ENCODE measurements at regions not wholly inside any gene's neighbourhood (a gene's known extent, or its start where the extent isn't known, plus 50 kb on each side); places are given as distances from the start of the nearest gene placed in this dataset.

DNA sequence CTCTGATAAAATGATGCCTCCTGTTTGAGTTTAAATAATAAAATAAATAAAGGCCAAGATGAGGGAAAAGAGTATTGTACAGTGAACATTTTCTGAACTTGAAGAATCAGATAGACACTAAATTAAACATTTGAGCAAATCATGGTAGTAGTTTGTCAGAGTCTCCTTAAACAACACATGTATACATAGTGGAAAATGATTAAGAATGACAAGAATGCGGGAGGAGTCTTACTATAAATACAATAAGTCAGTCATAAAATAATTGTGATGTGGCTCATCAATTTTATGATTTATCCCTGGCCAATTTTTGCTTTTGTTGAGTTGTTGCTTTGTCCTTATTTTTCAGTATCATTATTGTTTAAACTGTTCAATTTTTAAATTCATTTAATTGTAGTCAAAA lies 158.0 kb upstream of the TMC3 start:
- H3K4me3 Mint-ChIP-seq: no peak overlapping the region
- DNase-seq: no peak
- Histone ChIP-seq H3K36me3 (ENCODE audit: control insufficient read depth, insufficient read depth, low read length) (no peaks in the 10 kb centered on the region), H3K9ac (ENCODE audit: extremely low read depth, low read length, poor library complexity, severe bottlenecking) (no peak overlapping the region), H3K27me3 (ENCODE audit: control insufficient read depth, insufficient read depth, low read length, poor library complexity, severe bottlenecking) (no peaks in the 10 kb centered on the region), H3K9me3 (ENCODE audit: control insufficient read depth, low read length) (no peaks in the 10 kb centered on the region), H3K4me1 (ENCODE audit: control insufficient read depth, insufficient read depth, low read length) (peaks cover 12% of the 10 kb centered on the region), H3K27ac (ENCODE audit: low read depth, low read length) (no peak overlapping the region), H3K4me3 (ENCODE audit: low read length) (no peak overlapping the region)
- no peaks in the 10 kb centered on the region for H3K9me3 Mint-ChIP-seq
- H3K36me3 Mint-ChIP-seq (ENCODE audit: low read depth): no peaks in the 10 kb centered on the region
- H3K27me3 Mint-ChIP-seq (ENCODE audit: insufficient read depth): no peaks in the 10 kb centered on the region
- H3K27ac Mint-ChIP-seq: no peak overlapping the region
- WGBS, 2 experiments (ENCODE audit: insufficient coverage in 1 of 2, insufficient read length in 1 of 2): no CpG with 5 or more reads among the region's 1 CpG
- no peak for TF ChIP-seq CTCF (conservative IDR thresholded peaks at IDR 0.05)
- H3K4me1 Mint-ChIP-seq: peaks cover 22% of the 10 kb centered on the region

DNA sequence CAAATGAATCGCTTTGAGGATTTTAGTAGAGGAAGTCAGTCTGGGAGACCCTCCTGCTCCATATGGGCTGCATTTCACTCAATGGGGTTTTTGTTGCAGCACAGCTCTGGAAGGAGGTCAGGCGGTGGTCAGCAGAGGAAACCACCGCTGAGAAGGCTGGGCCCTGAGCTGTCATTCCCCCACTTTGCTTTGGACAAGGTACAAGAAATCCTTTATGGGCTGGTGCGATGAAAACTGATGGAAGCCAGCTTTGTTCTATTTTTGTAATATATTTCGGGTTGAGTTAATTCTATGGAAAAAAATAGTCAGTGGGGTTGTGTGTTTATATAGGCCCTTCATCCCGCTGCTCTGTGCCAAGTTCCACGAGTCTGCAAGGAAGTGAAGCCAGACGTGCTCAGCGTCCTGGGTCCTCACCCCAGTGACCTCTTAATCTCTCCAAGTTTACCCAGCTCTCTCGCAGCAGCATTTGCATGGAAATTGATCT lies 157.1 kb upstream of the TMC3 start:
- no peaks in the 10 kb centered on the region for H3K27me3 ChIP-seq (ENCODE audit: control insufficient read depth, insufficient read depth, low read length, poor library complexity, severe bottlenecking)
- H3K27ac ChIP-seq (ENCODE audit: low read depth, low read length): peak overlapping the region; percentile 10
- no peaks in the 10 kb centered on the region for H3K9me3 ChIP-seq (ENCODE audit: control insufficient read depth, low read length)
- H3K27ac Mint-ChIP-seq: no peak overlapping the region
- H3K27me3 Mint-ChIP-seq (ENCODE audit: insufficient read depth): no peaks in the 10 kb centered on the region
- no peaks in the 10 kb centered on the region for H3K9me3 Mint-ChIP-seq
- H3K36me3 Mint-ChIP-seq (ENCODE audit: low read depth): no peaks in the 10 kb centered on the region
- no peaks in the 10 kb centered on the region for H3K36me3 ChIP-seq (ENCODE audit: control insufficient read depth, insufficient read depth, low read length)
- no peak for TF ChIP-seq CTCF (conservative IDR thresholded peaks at IDR 0.05)
- no peak overlapping the region for H3K4me3 ChIP-seq (ENCODE audit: low read length)
- no peak overlapping the region for H3K4me3 Mint-ChIP-seq
- H3K9ac ChIP-seq (ENCODE audit: extremely low read depth, low read length, poor library complexity, severe bottlenecking): no peak overlapping the region
- peaks cover 12% of the 10 kb centered on the region for H3K4me1 ChIP-seq (ENCODE audit: control insufficient read depth, insufficient read depth, low read length)
- peak; percentile 54 for DNase-seq
- H3K4me1 Mint-ChIP-seq: peaks cover 22% of the 10 kb centered on the region
- WGBS, 2 experiments (ENCODE audit: insufficient coverage in 1 of 2, insufficient read length in 1 of 2): 37 to 43% methylated on average over 7 to 10 of the region's 10 CpGs

GRCh38 chr15:81530271-81530691 lies 156.3 kb upstream of the TMC3 start:
- 69% methylated on average over 2 of the region's 3 CpGs; no CpG with 5 or more reads in 1 of the 2 experiments for WGBS, 2 experiments (ENCODE audit: insufficient coverage in 1 of 2, insufficient read length in 1 of 2)
- Histone ChIP-seq H3K27me3 (ENCODE audit: control insufficient read depth, insufficient read depth, low read length, poor library complexity, severe bottlenecking) (no peaks in the 10 kb centered on the region), H3K9ac (ENCODE audit: extremely low read depth, low read length, poor library complexity, severe bottlenecking) (no peak overlapping the region), H3K9me3 (ENCODE audit: control insufficient read depth, low read length) (no peaks in the 10 kb centered on the region), H3K27ac (ENCODE audit: low read depth, low read length) (peak overlapping the region; percentile 10), H3K4me3 (ENCODE audit: low read length) (no peak overlapping the region), H3K36me3 (ENCODE audit: control insufficient read depth, insufficient read depth, low read length) (no peaks in the 10 kb centered on the region), H3K4me1 (ENCODE audit: control insufficient read depth, insufficient read depth, low read length) (peaks cover 12% of the 10 kb centered on the region)
- no peak for TF ChIP-seq CTCF (conservative IDR thresholded peaks at IDR 0.05)
- H3K9me3 Mint-ChIP-seq: no peaks in the 10 kb centered on the region
- H3K4me3 Mint-ChIP-seq: no peak overlapping the region
- DNase-seq: no peak
- H3K4me1 Mint-ChIP-seq: peaks cover 22% of the 10 kb centered on the region
- no peaks in the 10 kb centered on the region for H3K36me3 Mint-ChIP-seq (ENCODE audit: low read depth)
- H3K27me3 Mint-ChIP-seq (ENCODE audit: insufficient read depth): no peaks in the 10 kb centered on the region
- no peak overlapping the region for H3K27ac Mint-ChIP-seq

Measured in endodermal cell (in vitro differentiated cells).